GM13977 (cell line): ENCODE measurements at regions not wholly inside any gene's neighbourhood (a gene's known extent, or its start where the extent isn't known, plus 50 kb on each side); places are given as distances from the start of the nearest gene placed in this dataset.
"Not testable (repeated sequence)": the region's sequence is repeated elsewhere in the genome, so short reads cannot be mapped to it uniquely, and the experiment has no call there.

Source experiments
- DNase-seq: peaks from one replicate; pipeline ENCODE4 v3.0.0; 2012; ENCODE audit warnings: low spot score
- CTCF ChIP-seq: IDR thresholded peaks from 2 replicates; pipeline ENCODE4 v1.5.1; 2012; ENCODE audit warnings: mild to moderate bottlenecking, control low read depth; ENCODE audit not compliant: insufficient read depth; ENCODE audit errors: extremely low read depth, missing control alignments
- in situ Hi-C: fragments of 300-500 bp; cut with MboI; formaldehyde crosslinking; loops from one replicate; pipeline ENCODE4 v1.12.0; 2022; ENCODE audit warnings: low sequenced_read_pairs, low pct_unique_long_range_greater_than_20kb, mixed read lengths, inconsistent platforms; ENCODE audit not compliant: unreplicated experiment

- in situ Hi-C loops = no loop called here
- DNase-seq = no peak
- TF ChIP-seq CTCF = no peak
These were observed 1053.0 kb downstream of the TSN start for GRCh38 chr2:122808286-122808969.

GRCh38 chr2:122812214-122812613, 1056.8 kb downstream of the TSN start:
- in situ Hi-C loops, DNase-seq: not testable (repeated sequence)

GRCh38 chr2:122815120-122815519, 1059.7 kb downstream of the TSN start:
- no peak for DNase-seq
- TF ChIP-seq CTCF = no peak
- in situ Hi-C loops = no loop called here

GRCh38 chr2:122816803-122817202, 1061.4 kb downstream of the TSN start:
- TF ChIP-seq CTCF = no peak
- in situ Hi-C loops = no loop called here
- DNase-seq = no peak

- TF ChIP-seq CTCF = no peak
- DNase-seq = no peak
- in situ Hi-C loops = no loop called here
These were observed 1066.9 kb downstream of the TSN start for GRCh38 chr2:122822319-122822718.

- DNase-seq = no peak
- TF ChIP-seq CTCF = no peak
- in situ Hi-C loops = no loop called here
These were observed 1074.7 kb downstream of the TSN start for GRCh38 chr2:122830157-122830556.

- DNase-seq = no peak
- in situ Hi-C loops = no loop called here
- no peak for TF ChIP-seq CTCF
These were observed 1076.2 kb downstream of the TSN start for GRCh38 chr2:122831649-122832048.
